PC-3 (cell line): ENCODE measurements at regions not wholly inside any gene's neighbourhood (a gene's known extent, or its start where the extent isn't known, plus 50 kb on each side); places are given as distances from the start of the nearest gene placed in this dataset.
A peak's percentile ranks its signal among the peaks of the same experiment; 100 is the strongest.

ENCODE experiments used
- ATAC-seq: fragments of 200-7000 bp; cut with Tn5 transposase; 2 replicates; pipeline ENCODE4 v1.9.1; 2020; ENCODE audit warnings: mild to moderate bottlenecking, moderate library complexity
- BruUV-seq: library from RNA; stranded (reverse); fragments of 400-500 nt; replicated peaks from 2 replicates; lab custom pipeline; 2021; lab: Mats Ljungman, UMichigan
- CTCF ChIA-PET: fragments of 300-600 bp; sonication (Branson Sonifier 250); formaldehyde crosslinking; loops from one replicate; lab custom pipeline; 2022; ENCODE audit warnings: antibody characterized with exemption; lab: Charles Lee
- POLR2A ChIA-PET: fragments of 300-600 bp; sonication (Branson Sonifier 250); formaldehyde crosslinking; loops from one replicate; lab custom pipeline; 2022; ENCODE audit warnings: antibody characterized with exemption; ENCODE audit not compliant: unreplicated experiment; lab: Charles Lee
- DNase-seq: peaks from one replicate; pipeline ENCODE4 v3.0.0-alpha.2; 2015
- H2AFZ ChIP-seq: fragments of 300-600 bp; sonication (generic); 2 replicates; pipeline ENCODE4 v1.6.0; 2016; ENCODE audit warnings: antibody characterized with exemption, low read length
- H3F3A ChIP-seq: fragments of 300-600 bp; sonication (generic); one replicate; pipeline ENCODE4 v1.6.0; 2017; ENCODE audit warnings: antibody characterized with exemption, low read length, control low read depth, mild to moderate bottlenecking; ENCODE audit not compliant: unreplicated experiment
- H3K27ac ChIP-seq: fragments of 300-600 bp; sonication (generic); 2 replicates; pipeline ENCODE4 v1.5.1; 2016; ENCODE audit warnings: mild to moderate bottlenecking, low read length
- H3K27me3 ChIP-seq: fragments of 300-600 bp; sonication (generic); 2 replicates; pipeline ENCODE4 v1.6.1; 2016; ENCODE audit warnings: low read length, mixed read lengths
- H3K36me3 ChIP-seq: fragments of 300-600 bp; sonication (generic); 2 replicates; pipeline ENCODE4 v1.6.1; 2016; ENCODE audit warnings: low read depth, mixed run types, low read length, mixed read lengths
- H3K4me1 ChIP-seq: fragments of 300-600 bp; sonication (generic); 2 replicates; pipeline ENCODE4 v1.5.1; 2016; ENCODE audit warnings: low read length; ENCODE audit not compliant: insufficient read depth
- H3K4me2 ChIP-seq: fragments of 300-600 bp; sonication (generic); 2 replicates; pipeline ENCODE4 v1.6.0; 2016; ENCODE audit warnings: low read length
- H3K4me3 ChIP-seq: fragments of 300-600 bp; sonication (generic); 2 replicates; pipeline ENCODE4 v1.5.1; 2016; ENCODE audit warnings: mild to moderate bottlenecking, low read length, mixed read lengths
- H3K79me2 ChIP-seq: fragments of 300-600 bp; sonication (generic); 2 replicates; pipeline ENCODE4 v1.6.1; 2017; ENCODE audit warnings: low read length, mixed read lengths
- H3K9ac ChIP-seq: fragments of 300-600 bp; sonication (generic); 2 replicates; pipeline ENCODE4 v1.6.0; 2016; ENCODE audit warnings: mild to moderate bottlenecking, low read length
- H3K9me2 ChIP-seq: fragments of 300-600 bp; sonication (generic); replicated peaks from 2 replicates; pipeline ENCODE4 v1.6.1; 2016; ENCODE audit warnings: mixed run types, low read length, mixed read lengths
- H3K9me3 ChIP-seq: fragments of 300-600 bp; sonication (generic); 2 replicates; pipeline ENCODE4 v1.6.1; 2016; ENCODE audit warnings: low read length, mixed read lengths
- H4K20me1 ChIP-seq: fragments of 300-600 bp; sonication (generic); 2 replicates; pipeline ENCODE4 v1.6.1; 2016; ENCODE audit warnings: low read length, mixed read lengths
- CTCF ChIP-seq: fragments of 300-600 bp; sonication (generic); conservative IDR thresholded peaks from 2 replicates; pipeline ENCODE4 v1.5.1; 2017; ENCODE audit warnings: antibody characterized with exemption, low read depth, mild to moderate bottlenecking, low read length
- EZH2 ChIP-seq: fragments of 300-600 bp; sonication (generic); IDR thresholded peaks from one replicate; pipeline ENCODE4 v1.6.1; 2017; ENCODE audit warnings: antibody characterized with exemption, mild to moderate bottlenecking, low read length; ENCODE audit not compliant: unreplicated experiment
- EZH2phosphoT487 ChIP-seq: fragments of 300-600 bp; sonication (generic); IDR thresholded peaks from 2 replicates; pipeline ENCODE4 v1.6.1; 2018; ENCODE audit warnings: mild to moderate bottlenecking, antibody characterized with exemption, low read length, borderline replicate concordance
- intact Hi-C: fragments of 100-400 bp; cut with micrococcal nuclease; formaldehyde crosslinking; loops from 2 replicates; pipeline ENCODE4 v1.9.0; 2023

DNA sequence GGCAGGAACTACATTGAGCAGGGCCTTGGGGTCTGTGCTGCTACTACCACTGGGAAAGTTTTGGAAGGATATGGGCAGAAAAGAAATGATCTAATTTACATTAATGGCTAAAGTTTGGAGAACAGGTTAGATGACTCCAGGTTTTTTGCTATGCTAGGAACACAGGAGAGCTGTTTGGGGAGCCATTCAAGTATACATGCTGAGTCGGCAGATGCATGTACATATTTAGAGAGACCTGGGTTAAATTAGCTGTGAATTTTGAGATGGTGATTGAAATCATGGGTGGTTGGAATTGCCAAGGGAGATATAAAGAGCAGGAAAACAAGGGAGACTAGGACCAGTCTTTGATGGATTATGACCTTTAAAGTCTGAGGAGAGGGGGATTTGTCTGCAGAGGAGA, 113.1 kb upstream of the BACH2 start:
- no peak for ATAC-seq
- no peaks in the 10 kb centered on the region for H3K27me3 ChIP-seq
- no peaks in the 10 kb centered on the region for H3F3A ChIP-seq
- ChIA-PET CTCF (no interaction called here), POLR2A (no interaction called here)
- peaks cover 48% of the 10 kb centered on the region for H3K4me1 ChIP-seq
- no peaks in the 10 kb centered on the region for H3K79me2 ChIP-seq
- no peaks in the 10 kb centered on the region for H3K9me3 ChIP-seq
- H4K20me1 ChIP-seq: no peaks in the 10 kb centered on the region
- no peaks in the 10 kb centered on the region for H3K36me3 ChIP-seq
- BruUV-seq: no TSS peak
- no peak overlapping the region for H3K4me2 ChIP-seq
- intact Hi-C loops: loop anchor here (5.0 kb wide), 1 partner anchor 122 kb away; no protein-coding TSS in a partner anchor
- no peak for DNase-seq
- H3K9me2 ChIP-seq: no peaks in the 10 kb centered on the region
- TF ChIP-seq EZH2phosphoT487 (no peak), CTCF (no peak), EZH2 (no peak)
- H3K9ac ChIP-seq: no peak overlapping the region
- H3K4me3 ChIP-seq: no peak overlapping the region
- no peak overlapping the region for H3K27ac ChIP-seq
- no peak overlapping the region for H2AFZ ChIP-seq

DNA sequence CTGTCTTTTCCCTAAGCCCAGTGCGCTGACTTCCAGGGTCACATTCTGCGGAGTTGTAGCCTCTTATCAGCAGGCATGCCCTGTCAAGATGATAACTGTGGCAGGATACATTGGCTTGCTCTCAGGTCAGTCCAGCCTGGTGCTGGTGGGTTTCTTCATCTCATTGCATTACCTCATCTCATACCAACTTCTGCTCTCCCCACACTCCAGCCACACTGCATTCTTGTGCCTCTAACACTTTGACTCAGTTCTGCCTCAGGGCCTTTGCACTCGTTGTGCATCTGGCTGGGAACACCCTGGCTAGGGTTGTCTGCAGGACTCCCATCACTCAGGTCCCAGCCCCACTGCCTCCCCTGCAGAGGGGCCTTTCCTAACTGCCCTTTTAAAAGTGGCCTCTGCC, 110.3 kb upstream of the BACH2 start:
- DNase-seq (peak; percentile 16), ATAC-seq (no peak)
- H3K36me3 ChIP-seq: no peaks in the 10 kb centered on the region
- no TSS peak for BruUV-seq
- no peaks in the 10 kb centered on the region for H3K79me2 ChIP-seq
- peaks cover 51% of the 10 kb centered on the region for H3K4me1 ChIP-seq
- ChIA-PET CTCF (no interaction called here), POLR2A (no interaction called here)
- intact Hi-C loops: loop anchor here (1.0 to 5.0 kb wide), 2 partner anchors 72 to 120 kb away; no protein-coding TSS in a partner anchor
- no peak overlapping the region for H2AFZ ChIP-seq
- H3K27me3 ChIP-seq: no peaks in the 10 kb centered on the region
- TF ChIP-seq EZH2phosphoT487: no peak
- TF ChIP-seq CTCF: no peak
- TF ChIP-seq EZH2: no peak
- H4K20me1 ChIP-seq: no peaks in the 10 kb centered on the region
- no peaks in the 10 kb centered on the region for H3F3A ChIP-seq
- no peak overlapping the region for H3K9ac ChIP-seq
- H3K27ac ChIP-seq: peak overlapping the region; percentile 82
- no peak overlapping the region for H3K4me3 ChIP-seq
- H3K9me2 ChIP-seq: no peaks in the 10 kb centered on the region
- H3K4me2 ChIP-seq: peak overlapping the region; percentile 52; the same call in 1 of the 2 replicates
- H3K9me3 ChIP-seq: no peaks in the 10 kb centered on the region

GRCh38 chr6:90406142-90406794, 109.6 kb upstream of the BACH2 start:
- intact Hi-C loops: loop anchor here (1.0 to 5.0 kb wide), 2 partner anchors 73 to 119 kb away; no protein-coding TSS in a partner anchor
- H3K9ac ChIP-seq: peak overlapping the region; percentile 34; the same call in 1 of the 2 replicates
- H2AFZ ChIP-seq: no peak overlapping the region
- no peaks in the 10 kb centered on the region for H4K20me1 ChIP-seq
- peak; percentile 99 for ATAC-seq
- no peaks in the 10 kb centered on the region for H3F3A ChIP-seq
- H3K36me3 ChIP-seq: no peaks in the 10 kb centered on the region
- no peak for TF ChIP-seq EZH2phosphoT487
- TF ChIP-seq CTCF: no peak
- no peak for TF ChIP-seq EZH2
- peak; percentile 90 for DNase-seq
- H3K27me3 ChIP-seq: no peaks in the 10 kb centered on the region
- CTCF ChIA-PET: no interaction called here
- POLR2A ChIA-PET: no interaction called here
- peak overlapping the region; percentile 82 for H3K27ac ChIP-seq
- H3K79me2 ChIP-seq: no peaks in the 10 kb centered on the region
- peak overlapping the region; percentile 52 for H3K4me2 ChIP-seq
- H3K4me3 ChIP-seq: no peak overlapping the region
- BruUV-seq: no TSS peak
- no peaks in the 10 kb centered on the region for H3K9me2 ChIP-seq
- peaks cover 48% of the 10 kb centered on the region for H3K4me1 ChIP-seq
- H3K9me3 ChIP-seq: no peaks in the 10 kb centered on the region
